Ishikawa (cell line): ENCODE measurements at regions not wholly inside any gene's neighbourhood (a gene's known extent, or its start where the extent isn't known, plus 50 kb on each side); places are given as distances from the start of the nearest gene placed in this dataset.

Experiments used
- CEBPB ChIP-seq: IDR thresholded peaks from 2 replicates; pipeline ENCODE4 v1.6.1; 2012
- CREB1 ChIP-seq: IDR thresholded peaks from 2 replicates; pipeline ENCODE4 v1.6.1; 2012; ENCODE audit warnings: low read depth
- EGR1 ChIP-seq: IDR thresholded peaks from 2 replicates; pipeline ENCODE4 v1.6.1; 2012
- EP300 ChIP-seq: IDR thresholded peaks from 2 replicates; pipeline ENCODE4 v1.6.1; 2012; ENCODE audit warnings: borderline replicate concordance
- FOXM1 ChIP-seq: IDR thresholded peaks from 2 replicates; pipeline ENCODE4 v1.6.1; 2012; ENCODE audit warnings: low read depth, borderline replicate concordance
- MAX ChIP-seq: IDR thresholded peaks from 2 replicates; pipeline ENCODE4 v1.6.1; 2012
- NFIC ChIP-seq: IDR thresholded peaks from 2 replicates; pipeline ENCODE4 v1.6.1; 2012
- RAD21 ChIP-seq: IDR thresholded peaks from 2 replicates; pipeline ENCODE4 v1.6.1; 2012; ENCODE audit warnings: low read depth
- TAF1 ChIP-seq: IDR thresholded peaks from 2 replicates; pipeline ENCODE4 v1.6.1; 2012; ENCODE audit warnings: low read depth, mild to moderate bottlenecking
- TCF12 ChIP-seq: IDR thresholded peaks from 2 replicates; pipeline ENCODE4 v1.6.1; 2012; ENCODE audit warnings: low read depth
- TEAD4 ChIP-seq: IDR thresholded peaks from 2 replicates; pipeline ENCODE4 v1.6.1; 2012
- YY1 ChIP-seq: IDR thresholded peaks from 2 replicates; pipeline ENCODE4 v1.6.1; 2012; ENCODE audit warnings: low read depth
- ZBTB7A ChIP-seq: IDR thresholded peaks from 2 replicates; pipeline ENCODE4 v1.6.1; 2012; ENCODE audit warnings: low read depth
- TF ChIP-seq, protein P1 (sequence below): IDR thresholded peaks from 2 replicates; pipeline ENCODE4 v1.6.1; 2012; ENCODE audit warnings: low read depth, mild to moderate bottlenecking
- TF ChIP-seq, protein P2 (sequence below): IDR thresholded peaks from 2 replicates; pipeline ENCODE4 v1.6.1; 2012

GRCh38 chr2:77666251-77666980, 144.2 kb upstream of the LRRTM4 start:
- no peak for TF ChIP-seq CREB1
- no peak for TF ChIP-seq RAD21
- no peak for TF ChIP-seq NFIC
- TF ChIP-seq ZBTB7A, result no peak
- no peak for TF ChIP-seq YY1
- no peak for TF ChIP-seq MAX
- TF ChIP-seq, protein P1, sequence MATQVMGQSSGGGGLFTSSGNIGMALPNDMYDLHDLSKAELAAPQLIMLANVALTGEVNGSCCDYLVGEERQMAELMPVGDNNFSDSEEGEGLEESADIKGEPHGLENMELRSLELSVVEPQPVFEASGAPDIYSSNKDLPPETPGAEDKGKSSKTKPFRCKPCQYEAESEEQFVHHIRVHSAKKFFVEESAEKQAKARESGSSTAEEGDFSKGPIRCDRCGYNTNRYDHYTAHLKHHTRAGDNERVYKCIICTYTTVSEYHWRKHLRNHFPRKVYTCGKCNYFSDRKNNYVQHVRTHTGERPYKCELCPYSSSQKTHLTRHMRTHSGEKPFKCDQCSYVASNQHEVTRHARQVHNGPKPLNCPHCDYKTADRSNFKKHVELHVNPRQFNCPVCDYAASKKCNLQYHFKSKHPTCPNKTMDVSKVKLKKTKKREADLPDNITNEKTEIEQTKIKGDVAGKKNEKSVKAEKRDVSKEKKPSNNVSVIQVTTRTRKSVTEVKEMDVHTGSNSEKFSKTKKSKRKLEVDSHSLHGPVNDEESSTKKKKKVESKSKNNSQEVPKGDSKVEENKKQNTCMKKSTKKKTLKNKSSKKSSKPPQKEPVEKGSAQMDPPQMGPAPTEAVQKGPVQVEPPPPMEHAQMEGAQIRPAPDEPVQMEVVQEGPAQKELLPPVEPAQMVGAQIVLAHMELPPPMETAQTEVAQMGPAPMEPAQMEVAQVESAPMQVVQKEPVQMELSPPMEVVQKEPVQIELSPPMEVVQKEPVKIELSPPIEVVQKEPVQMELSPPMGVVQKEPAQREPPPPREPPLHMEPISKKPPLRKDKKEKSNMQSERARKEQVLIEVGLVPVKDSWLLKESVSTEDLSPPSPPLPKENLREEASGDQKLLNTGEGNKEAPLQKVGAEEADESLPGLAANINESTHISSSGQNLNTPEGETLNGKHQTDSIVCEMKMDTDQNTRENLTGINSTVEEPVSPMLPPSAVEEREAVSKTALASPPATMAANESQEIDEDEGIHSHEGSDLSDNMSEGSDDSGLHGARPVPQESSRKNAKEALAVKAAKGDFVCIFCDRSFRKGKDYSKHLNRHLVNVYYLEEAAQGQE, result no peak
- no peak for TF ChIP-seq EP300
- TF ChIP-seq TEAD4, result no peak
- no peak for TF ChIP-seq CEBPB
- TF ChIP-seq TCF12, result no peak
- TF ChIP-seq, protein P2, sequence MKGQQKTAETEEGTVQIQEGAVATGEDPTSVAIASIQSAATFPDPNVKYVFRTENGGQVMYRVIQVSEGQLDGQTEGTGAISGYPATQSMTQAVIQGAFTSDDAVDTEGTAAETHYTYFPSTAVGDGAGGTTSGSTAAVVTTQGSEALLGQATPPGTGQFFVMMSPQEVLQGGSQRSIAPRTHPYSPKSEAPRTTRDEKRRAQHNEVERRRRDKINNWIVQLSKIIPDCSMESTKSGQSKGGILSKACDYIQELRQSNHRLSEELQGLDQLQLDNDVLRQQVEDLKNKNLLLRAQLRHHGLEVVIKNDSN, result no peak

- TF ChIP-seq TCF12 (no peak), ZBTB7A (no peak), RAD21 (no peak), CEBPB (no peak), CREB1 (no peak), MAX (no peak), EGR1 (no peak), TEAD4 (no peak), NFIC (no peak), YY1 (no peak), TAF1 (no peak), EP300 (no peak), FOXM1 (no peak)
- TF ChIP-seq, protein P2, result no peak
- TF ChIP-seq, protein P1, result no peak
Observed at GRCh38 chr2:77712601-77713000, 190.4 kb upstream of the LRRTM4 start.

GRCh38 chr2:77713412-77713811, 191.2 kb upstream of the LRRTM4 start:
- TF ChIP-seq MAX (no peak), EP300 (no peak), TCF12 (no peak), CREB1 (no peak), RAD21 (no peak), YY1 (no peak), TAF1 (no peak), FOXM1 (no peak), TEAD4 (no peak), NFIC (no peak)
- TF ChIP-seq, protein P2, result no peak
- TF ChIP-seq, protein P1, result no peak

GRCh38 chr2:77720115-77720514, 197.9 kb upstream of the LRRTM4 start:
- TF ChIP-seq, protein P1, result no peak
- TF ChIP-seq FOXM1, result no peak
- no peak for TF ChIP-seq RAD21
- no peak for TF ChIP-seq ZBTB7A
- TF ChIP-seq YY1, result no peak
- TF ChIP-seq TEAD4, result no peak
- no peak for TF ChIP-seq CREB1
- no peak for TF ChIP-seq EP300
- TF ChIP-seq NFIC, result no peak
- no peak for TF ChIP-seq EGR1
- TF ChIP-seq MAX, result no peak
- no peak for TF ChIP-seq TCF12
- no peak for TF ChIP-seq TAF1
- no peak for TF ChIP-seq CEBPB
- TF ChIP-seq, protein P2, result no peak
